ENCODE measurements at regions not wholly inside any gene's neighbourhood (a gene's known extent, or its start where the extent isn't known, plus 50 kb on each side); places are given as distances from the start of the nearest gene placed in this dataset.

GRCh38 chr10:62594093-62594520 is 210.4 kb upstream of the ADO start:
- peak; percentile 57 to 89 (median 79) for TF ChIP-seq CTCF (IDR thresholded peaks at IDR 0.05)
- TF ChIP-seq POLR2A (IDR thresholded peaks at IDR 0.05) = no peak
